ENCODE measurements at regions not wholly inside any gene's neighbourhood (a gene's known extent, or its start where the extent isn't known, plus 50 kb on each side); places are given as distances from the start of the nearest gene placed in this dataset.
"Not testable (repeated sequence)": the region's sequence is repeated elsewhere in the genome, so short reads cannot be mapped to it uniquely, and the experiment has no call there.

DNA sequence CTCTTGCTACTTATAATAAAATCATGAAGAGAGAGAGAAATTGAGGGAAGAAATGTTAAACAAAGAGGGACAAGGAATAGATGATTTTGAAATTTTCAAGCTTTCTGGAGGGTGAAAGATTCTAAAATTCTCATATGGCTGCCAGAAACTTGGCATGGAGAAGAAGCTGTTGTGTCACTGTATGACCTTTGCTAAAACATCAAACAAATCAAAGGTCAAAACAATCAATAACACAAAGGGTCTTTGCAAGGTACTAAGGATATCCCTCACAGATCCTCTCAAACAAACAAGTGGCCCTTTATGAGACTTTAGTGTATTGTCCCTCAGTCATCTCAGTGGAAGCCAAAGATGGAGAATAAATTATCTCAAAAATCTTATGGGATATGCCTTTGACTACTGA, 1039.2 kb upstream of the MIR17HG start:
- no peak for DNase-seq

DNA sequence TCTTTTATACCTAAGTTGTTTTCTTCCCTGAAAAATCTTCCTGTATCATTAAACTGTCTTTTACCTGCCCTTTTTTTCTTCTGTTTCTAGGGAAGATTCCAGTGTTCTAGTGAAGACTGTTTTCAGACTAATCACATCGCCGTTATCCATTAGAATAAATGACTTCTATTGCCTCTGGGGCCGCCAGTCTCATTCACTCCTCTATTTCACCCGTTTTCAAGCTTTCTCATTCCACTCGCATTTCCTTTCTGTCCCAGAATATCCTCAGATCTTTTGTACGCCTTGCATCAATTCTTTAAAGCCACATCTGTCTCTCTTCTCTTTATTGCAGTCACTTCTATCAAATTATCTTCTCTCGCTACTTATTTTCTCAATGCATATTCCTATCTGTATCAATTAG, 1035.6 kb upstream of the MIR17HG start:
- DNase-seq, result no peak

DNA sequence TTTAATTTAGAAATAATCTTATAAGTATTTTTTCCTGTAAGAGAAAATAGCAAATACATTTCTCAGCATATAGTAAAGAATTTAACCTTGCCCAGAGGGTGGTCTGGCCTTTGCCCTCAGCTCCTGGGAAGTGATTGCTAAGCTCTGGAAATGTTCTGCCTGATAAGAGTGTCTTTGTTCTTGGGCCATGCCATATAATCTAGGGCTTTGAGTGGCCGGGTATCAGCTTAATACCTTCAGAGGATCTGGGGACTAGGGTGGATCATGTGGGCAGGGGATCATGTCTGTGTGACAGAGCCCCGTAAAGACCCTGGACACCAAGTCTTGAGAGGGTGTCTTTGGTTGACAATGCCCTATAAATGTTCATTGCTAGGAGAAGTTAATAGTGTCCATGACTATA, 1032.4 kb upstream of the MIR17HG start:
- no peak for DNase-seq

DNA sequence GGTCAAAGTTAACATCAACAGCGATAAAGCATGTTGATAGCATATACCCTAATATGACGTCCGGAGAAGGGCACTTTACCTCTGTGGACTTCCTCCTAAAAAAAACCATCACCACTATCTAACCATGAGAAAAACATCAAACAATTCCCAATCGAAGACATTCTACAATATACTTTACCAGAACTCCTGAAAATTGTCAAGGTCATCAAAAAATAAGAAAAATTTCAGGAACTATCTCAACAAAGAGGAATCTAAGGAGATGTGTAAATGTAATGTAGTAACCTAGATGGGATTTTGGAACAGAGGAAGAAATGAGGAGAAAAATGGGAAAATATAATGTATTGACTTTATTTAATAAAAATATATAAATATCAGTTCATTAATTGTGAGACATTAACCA, 1026.8 kb upstream of the MIR17HG start:
- no peak for DNase-seq

DNA sequence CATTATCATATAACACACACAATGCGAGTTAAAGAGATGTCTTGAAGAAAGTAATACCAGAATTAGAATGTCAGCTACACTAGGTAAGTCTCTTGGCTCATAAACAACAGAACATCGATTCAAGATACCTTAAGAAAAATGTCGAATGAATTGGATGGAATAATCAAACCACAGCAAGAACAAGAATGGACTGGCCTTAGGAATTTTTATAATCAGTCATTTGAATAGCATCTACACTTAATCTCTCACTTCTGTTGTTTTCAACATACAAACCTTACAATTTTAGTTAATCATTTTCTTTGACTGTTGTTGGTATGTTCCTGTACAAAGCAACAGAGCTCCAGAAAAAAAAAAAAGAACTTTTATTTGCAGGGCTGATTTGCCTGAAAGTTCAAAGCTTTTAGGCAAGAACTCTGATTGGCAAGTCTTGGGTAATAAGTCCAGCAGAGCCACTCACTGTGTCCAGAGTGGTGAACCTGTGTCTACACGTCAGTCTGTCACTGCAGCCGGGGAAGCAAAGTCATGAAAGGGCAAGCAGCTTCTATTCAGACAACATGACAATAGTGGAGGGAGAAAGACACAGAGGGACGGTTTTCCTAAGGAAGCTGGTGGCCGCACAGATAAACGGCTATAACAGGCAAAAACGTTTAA, 1026.1 kb upstream of the MIR17HG start:
- DNase-seq, result no peak

DNA sequence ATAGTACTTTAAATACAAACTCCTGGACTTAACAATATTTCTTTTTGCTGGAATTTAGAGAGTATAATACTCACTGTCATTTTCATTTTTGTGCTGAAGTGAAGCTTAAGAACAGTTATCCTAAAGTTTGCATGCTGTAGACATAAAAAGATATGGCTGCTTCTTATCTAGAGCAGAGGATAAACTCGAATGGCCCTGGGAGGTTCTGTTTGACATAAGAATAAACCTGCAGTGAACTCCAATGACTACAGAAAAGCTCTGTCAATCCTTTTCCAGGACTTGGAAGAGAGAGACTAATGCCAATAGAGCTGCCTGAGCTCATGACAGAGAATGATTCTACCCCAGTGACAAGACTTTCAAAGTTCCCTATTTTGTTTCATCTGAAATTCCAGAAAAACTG, 1017.8 kb upstream of the MIR17HG start:
- DNase-seq, result no peak

DNA sequence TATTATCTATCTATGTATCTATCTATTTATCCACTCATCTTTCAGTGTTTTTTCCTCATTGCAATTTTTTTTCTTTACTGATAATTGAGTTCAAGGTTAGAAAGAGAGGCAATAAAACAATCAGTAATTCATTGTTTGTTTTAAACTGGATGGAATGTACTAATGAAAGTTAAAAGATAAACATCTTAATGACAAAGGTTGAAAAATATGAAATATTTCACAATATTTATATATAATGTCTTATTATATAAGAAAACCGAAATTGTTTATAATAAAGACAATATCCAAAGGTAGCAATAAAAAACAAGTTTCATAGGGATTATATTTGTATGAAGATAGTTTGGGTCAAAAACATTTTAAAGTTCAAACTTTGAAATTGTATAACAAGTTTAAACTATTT, 1015.5 kb upstream of the MIR17HG start:
- DNase-seq, result no peak

DNA sequence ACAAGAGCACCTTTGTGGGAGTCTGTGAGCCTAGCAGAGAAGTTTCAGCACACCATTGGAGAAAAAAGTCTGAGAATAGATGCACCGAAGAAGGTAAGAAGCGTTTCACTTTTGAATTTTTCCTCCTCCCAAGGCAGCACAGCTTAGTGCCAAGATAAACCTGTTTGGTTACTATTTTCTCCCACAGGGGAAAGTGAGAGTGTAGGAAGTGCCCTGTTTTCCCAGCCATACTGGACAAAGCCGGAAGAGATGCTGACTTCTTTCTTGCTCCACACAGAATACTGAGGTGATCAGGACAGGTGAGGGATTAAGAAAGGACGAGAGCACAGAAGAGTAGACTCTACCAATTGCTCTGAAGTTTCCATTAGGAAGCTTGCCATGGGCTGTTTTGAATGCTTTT, 1011.0 kb upstream of the MIR17HG start:
- no peak for DNase-seq

DNA sequence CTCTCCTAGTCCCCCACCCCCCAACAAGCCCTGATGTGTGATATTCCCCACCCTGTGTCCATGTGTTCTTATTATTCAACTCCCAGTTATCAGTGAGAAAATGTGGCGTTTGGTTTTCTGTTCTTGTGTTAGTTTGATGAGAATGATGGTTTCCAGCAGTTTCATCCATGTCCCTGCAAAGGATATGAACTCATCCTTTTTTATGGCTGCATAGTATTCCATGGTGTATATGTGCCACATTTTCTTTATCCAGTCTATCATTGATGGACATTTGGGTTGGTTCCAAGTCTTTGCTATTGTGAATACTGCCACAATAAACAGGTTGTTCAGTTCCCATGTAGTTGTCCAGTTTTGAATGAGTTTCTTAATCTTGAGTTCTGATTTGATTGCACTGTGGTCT, 1006.1 kb upstream of the MIR17HG start:
- not testable (repeated sequence) for DNase-seq

DNA sequence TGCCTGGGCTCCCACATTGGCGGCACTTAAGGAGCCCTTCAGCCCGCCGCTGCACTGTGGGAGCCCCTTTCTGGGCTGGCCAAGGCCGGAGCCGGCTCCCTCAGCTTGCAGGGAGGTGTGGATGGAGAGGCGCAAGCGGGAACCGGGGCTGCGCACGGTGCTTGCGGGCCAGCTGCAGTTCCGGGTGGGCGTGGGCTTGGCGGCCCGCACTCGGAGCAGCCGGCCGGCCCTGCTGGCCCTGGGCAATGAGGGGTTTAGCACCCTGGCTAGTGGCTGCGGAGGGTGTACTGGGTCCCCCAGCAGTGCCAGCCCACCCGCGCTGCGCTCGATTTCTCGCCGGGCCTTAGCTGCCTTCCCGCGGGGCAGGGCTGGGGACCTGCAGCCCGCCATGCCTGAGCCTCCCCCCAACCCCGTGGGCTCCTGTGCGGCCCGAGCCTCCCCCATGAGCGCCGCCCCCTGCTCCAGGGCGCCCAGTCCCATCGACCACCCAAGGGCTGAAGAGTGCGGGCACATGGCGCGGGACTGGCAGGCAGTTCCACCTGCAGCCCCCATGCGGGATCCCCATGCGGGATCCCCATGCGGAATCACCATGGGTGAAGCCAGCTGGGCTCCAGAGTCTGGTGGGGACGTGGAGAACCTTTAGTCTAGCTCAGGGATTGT, 998.9 kb upstream of the MIR17HG start:
- DNase-seq, result not testable (repeated sequence)

DNA sequence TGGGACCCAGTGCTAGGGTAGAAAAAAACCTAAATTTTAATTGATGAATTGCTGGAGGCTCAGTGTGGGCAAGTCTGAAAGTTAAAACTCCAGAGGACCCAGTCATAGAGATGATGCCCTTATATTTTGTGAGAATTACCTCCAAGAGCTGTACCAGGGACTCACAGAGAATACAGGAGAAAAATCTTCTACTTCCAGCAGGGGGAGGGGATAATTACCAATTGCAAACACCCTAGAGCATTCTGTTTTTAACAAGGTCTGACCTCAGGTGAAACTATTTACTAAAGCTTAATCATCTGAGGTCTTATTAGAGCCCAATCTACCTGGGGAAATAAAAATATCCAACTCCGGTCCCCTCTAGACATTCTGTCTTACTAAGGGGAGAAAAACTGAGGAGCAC, 994.7 kb upstream of the MIR17HG start:
- no peak for DNase-seq

DNA sequence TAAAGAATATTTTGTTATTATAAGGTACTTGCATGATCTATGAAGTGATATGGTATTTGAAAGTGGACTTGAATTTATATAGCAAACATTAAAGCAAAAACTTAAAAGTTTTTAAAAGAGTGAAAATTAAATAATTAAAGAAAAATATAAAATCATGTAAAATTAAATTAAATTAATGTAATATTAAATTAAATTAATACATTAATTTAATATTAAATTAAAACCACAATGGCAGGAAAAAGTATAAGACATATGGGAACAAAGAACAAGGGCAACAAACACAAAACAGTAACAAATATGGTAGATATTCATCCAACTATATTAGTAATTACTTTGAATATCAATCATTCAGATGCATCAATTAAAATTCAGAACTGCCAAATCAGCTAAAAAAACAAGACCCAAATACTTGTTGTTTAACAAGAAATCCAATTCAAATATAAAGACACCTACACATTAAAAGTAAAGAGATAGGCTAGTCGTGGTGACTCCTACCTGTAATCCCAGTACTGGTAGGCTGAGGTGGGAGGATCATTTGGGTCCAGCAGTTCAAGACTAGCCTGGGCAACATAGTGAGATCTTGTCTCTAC, 992.2 kb upstream of the MIR17HG start:
- DNase-seq, result no peak

DNA sequence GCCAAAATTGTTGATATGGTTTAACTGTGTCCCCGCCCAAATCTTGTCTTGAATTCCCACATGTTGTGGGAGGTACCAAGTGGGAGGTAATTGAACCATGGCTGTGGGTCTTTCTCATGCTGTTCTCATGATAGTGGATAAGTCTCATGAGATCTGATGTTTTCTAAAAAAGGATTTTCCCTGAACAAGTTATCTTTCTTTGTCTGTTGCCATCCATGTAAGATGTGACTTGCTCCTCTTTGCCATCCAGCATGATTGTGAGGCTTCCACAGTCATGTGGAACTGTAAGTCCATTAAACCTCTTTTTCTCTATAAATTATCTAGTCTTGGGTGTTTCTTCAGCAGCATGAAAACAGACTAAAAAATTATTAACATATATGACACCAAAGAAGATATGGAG, 986.7 kb upstream of the MIR17HG start:
- no peak for DNase-seq

DNA sequence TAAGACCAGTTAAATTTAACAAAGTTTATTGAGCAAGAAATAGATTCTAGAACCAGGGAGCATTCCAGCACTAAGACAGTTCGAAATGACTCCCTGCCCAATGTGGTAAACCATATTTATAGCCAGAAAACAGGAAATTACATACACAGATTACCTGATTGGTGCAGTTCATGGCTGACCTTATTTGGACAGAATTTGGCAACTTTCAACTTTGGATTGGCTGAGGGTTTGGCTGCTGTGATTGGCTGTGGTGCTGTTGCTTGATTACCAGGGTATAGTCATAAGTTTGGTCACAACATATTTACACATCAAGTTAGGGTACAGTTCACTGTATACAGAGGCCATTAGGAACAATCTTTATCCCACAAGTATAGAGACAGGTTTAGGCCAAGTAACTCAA, 984.8 kb upstream of the MIR17HG start:
- DNase-seq, result no peak

DNA sequence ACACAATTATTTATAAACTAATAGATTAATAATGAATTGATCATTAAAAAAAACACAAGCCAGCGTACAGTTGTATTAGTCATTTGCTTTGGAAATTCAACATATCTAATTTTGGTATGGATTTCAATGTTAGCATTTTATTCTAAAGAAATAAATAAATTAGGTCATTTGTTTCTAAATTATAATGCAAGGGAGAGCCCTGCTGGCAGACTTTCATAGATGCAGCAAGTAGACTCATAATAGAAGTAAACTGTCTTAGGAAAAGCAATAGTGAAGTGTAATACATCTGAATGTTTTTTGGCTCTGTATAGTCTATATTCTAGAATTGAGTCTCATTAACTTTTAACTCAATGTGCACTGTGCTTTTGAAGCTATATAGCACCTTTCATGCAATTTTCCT, 982.4 kb upstream of the MIR17HG start:
- no peak for DNase-seq

DNA sequence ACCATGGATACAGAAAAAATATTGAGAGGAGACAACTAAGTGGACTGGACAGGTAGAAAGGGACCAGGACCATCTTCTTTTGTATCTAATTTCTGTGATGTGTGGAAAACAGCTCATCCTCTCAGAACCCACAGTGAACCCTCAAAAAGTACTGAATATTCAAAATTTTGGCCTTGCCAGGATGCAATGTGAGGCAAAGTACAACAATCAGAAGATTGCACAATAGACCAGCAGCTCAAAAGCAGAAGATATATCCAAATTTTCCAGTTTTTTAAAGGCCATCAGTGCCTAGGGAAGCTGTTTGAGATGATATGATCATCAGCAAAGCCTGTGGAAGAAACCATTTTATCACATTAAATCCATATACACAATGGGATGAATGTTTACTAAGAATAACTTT, 973.3 kb upstream of the MIR17HG start:
- no peak for DNase-seq

DNA sequence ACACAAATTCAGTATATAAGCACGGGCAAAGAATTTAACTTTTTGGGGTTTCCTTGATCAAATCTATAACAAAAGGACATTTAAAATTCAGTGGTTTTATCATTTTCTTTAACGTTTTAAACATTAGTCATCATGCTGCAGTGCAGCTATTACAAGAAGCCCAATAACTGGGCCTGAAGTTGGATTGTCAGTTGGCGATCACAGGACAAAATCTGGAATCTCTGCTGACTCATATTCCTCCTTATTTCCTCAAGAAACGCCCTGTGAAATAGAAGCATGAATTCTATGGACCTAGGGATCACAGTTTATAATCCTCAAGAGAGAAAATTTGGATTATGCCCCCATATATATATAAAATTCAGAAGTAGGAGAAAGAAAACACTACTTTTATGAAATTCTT, 971.6 kb upstream of the MIR17HG start:
- DNase-seq, result no peak

DNA sequence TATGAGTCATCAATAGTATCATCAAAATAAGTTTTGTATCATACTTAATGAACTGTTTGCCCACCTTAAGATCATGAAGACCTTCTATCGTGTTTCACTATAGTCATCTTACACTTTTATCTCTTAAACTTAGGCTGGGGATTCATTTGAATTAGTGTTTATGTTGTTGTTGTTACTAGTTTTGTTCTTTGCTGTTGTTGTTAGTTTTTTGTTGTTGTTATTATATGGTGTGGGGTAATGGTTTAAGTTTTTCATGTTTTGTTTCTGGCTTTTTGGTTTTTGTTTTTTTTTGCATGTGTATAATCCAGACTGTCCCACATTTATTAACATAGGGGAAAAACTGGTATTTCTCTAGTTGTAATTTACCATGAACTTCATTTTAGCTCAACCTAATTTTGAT, 965.1 kb upstream of the MIR17HG start:
- no peak for DNase-seq

DNA sequence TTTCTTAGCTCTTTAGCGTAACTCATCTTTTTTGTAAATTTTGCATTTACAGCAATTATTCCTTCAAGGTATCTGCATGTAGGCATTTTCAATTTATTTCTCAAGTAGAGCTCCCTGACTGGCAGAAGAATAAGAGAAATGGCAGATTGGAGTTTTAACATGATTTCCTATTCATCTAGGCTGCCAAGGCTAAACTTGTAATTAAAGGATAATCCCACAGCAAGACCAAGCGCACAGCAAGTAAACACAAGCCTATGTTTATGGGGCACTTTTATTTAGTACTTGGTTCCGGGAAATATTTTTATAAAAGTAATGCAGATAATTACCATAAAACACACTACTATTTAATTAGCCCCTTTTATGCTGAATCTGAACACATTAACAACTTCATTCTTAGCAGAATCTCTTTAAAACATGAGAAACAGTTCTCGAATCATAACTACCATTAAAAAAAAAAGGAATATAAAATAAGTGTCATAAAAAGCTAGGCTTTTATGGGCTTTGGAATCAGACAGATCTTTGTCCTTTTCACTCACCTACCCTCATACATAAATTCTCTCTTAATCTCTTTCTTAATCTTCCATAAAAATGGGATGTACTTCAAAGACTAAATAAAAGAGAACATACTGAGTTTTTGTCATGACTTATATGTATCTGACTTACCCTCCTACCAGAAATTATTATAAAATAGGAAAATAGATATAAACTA, 961.6 kb upstream of the MIR17HG start:
- DNase-seq, result no peak

DNA sequence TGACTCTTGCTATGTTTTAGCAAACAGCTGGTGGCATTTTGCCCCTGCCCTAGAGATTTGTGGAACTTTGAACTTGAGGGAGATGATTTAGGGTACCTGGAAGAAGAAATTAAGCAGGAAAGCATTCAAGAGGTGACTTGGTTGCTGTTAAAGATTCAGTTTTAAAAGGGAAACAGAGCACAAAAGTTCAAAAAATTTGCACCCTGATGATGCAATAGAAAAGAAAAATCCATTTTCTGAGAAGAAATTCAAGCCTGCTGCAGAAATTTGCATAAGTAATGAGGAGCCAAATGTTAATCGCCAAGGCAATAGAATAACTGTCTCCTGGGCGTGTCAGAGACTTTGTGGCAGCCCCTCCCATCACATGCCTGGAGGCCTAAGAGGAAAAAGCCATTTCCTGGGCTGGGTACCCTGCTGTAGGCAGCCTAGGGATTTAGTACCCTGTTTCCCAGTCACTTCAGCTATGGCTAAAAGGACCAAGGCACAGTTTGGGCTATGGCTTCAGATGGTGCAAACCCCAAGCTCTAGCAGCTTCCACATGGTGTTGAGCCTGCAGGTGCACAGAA, 958.5 kb upstream of the MIR17HG start:
- no peak for DNase-seq

DNA sequence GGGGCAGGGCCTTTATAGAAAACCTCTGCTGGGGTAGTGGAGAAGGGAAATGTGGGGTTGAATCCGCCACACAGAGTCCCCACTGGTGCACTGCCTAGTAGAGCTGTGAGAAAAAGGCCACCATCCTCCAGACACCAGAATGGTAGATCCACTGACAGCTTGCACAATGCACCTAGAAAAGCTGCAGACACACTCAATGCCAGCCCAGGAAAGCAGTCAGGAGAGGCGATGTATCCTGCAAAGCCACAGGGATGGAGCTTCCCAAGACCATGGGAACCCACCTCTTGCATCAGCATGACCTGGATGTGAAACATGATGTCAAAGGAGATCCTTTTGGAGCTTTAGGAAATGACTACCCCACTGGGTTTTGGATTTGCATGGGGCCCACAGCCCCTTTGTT, 958.0 kb upstream of the MIR17HG start:
- no peak for DNase-seq

DNA sequence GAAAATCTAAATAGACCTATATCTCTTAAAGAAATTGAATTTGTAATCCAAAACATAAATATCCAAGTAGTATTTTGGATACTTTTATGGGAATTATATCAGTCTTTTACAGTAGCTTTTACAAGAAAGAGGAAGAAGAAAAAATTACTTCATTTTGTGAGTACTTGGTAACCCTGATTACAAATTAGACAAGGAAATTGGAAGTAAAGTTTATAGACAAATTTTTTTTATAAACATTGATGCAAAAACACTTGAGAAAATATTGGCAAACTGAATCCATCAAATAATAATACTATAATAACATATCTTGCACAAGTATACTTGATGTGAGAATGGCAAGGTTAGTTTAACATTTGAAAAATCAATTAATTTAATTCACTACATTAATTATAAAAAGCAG, 954.1 kb upstream of the MIR17HG start:
- no peak for DNase-seq

DNA sequence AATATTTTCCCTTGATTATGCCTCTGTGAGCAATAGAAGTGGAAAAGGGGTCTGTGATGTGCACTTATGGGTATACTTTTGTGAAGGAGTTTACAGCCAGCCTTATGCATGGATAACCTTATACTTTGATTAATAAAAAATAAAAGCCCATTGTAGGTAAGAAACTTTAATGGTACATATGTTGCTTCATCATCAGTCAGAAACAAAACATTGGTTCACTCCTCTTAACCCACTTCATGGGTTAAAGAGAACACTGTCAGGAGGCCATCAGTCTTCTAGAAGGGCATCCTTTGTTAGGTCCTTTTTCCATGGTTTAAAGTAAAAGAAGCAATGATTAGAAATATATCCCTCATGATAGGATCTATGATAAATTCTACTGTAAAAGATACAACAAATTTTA, 952.1 kb upstream of the MIR17HG start:
- DNase-seq, result no peak

DNA sequence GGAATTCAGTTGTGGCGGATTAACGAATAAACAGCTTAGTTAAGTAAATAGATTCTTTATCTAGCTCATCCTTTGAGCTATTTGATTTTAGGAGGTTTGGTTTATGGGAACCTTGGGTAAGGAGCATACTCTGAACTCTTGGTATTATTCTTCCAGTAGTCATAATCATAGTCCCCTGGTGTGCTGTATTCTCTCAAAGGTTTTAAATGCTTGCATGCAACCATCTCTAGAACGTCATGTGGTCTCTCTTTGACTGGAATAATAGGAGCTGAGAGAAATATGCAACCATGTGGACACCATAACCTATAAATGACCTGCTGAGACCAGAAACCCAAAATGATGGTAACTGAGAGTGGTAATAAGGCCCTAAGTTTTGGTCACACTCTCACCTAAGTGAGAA, 951.6 kb upstream of the MIR17HG start:
- DNase-seq, result no peak

All from CD4-positive, alpha-beta T cell treated with Interleukin-21 for 1 hour (primary cell).